Cerebellar cortex (tissue), 1 donor: ENCODE measurements at regions not wholly inside any gene's neighbourhood (a gene's known extent, or its start where the extent isn't known, plus 50 kb on each side); places are given as distances from the start of the nearest gene placed in this dataset.

Experiments
- DNase-seq: peaks from one replicate; pipeline ENCODE4 v3.0.0-alpha.2; 2015; ENCODE audit warnings: low spot score

GRCh38 chr2:65835975-65836549 is 403.7 kb upstream of the SPRED2 start:
- no peak for DNase-seq

GRCh38 chr2:65834771-65835475 is 402.5 kb upstream of the SPRED2 start:
- DNase-seq: no peak

- DNase-seq: no peak
Measured at GRCh38 chr2:65834062-65834461, 401.7 kb upstream of the SPRED2 start.

- DNase-seq: no peak
Measured at GRCh38 chr2:65831509-65831908, 399.1 kb upstream of the SPRED2 start.

GRCh38 chr2:65826567-65826966 is 394.2 kb upstream of the SPRED2 start:
- no peak for DNase-seq

GRCh38 chr2:65823511-65823910 is 391.1 kb upstream of the SPRED2 start:
- DNase-seq: no peak

- no peak for DNase-seq
Measured at GRCh38 chr2:65820454-65820853, 388.1 kb upstream of the SPRED2 start.

GRCh38 chr2:65819963-65820362 is 387.6 kb upstream of the SPRED2 start:
- DNase-seq: no peak

GRCh38 chr2:65818873-65819451 is 386.6 kb upstream of the SPRED2 start:
- no peak for DNase-seq

GRCh38 chr2:65813631-65814173 is 381.3 kb upstream of the SPRED2 start:
- DNase-seq: no peak

- no peak for DNase-seq
Measured at GRCh38 chr2:65812887-65813286, 380.5 kb upstream of the SPRED2 start.

- DNase-seq: no peak
Measured at GRCh38 chr2:65807942-65808341, 375.5 kb upstream of the SPRED2 start.

- DNase-seq: no peak
Measured at GRCh38 chr2:65804777-65805176, 372.4 kb upstream of the SPRED2 start.

GRCh38 chr2:65802298-65802942 is 370.0 kb upstream of the SPRED2 start:
- no peak for DNase-seq

GRCh38 chr2:65800998-65801397 is 368.6 kb upstream of the SPRED2 start:
- DNase-seq: no peak

GRCh38 chr2:65799141-65799854 is 366.9 kb upstream of the SPRED2 start:
- DNase-seq: no peak

- no peak for DNase-seq
Measured at GRCh38 chr2:65798641-65799040, 366.2 kb upstream of the SPRED2 start.

GRCh38 chr2:65794994-65795393 is 362.6 kb upstream of the SPRED2 start:
- no peak for DNase-seq

- DNase-seq: no peak
Measured at GRCh38 chr2:65791404-65791975, 359.1 kb upstream of the SPRED2 start.

GRCh38 chr2:65790676-65790935 is 358.2 kb upstream of the SPRED2 start:
- no peak for DNase-seq

- no peak for DNase-seq
Measured at GRCh38 chr2:65789923-65790675, 357.7 kb upstream of the SPRED2 start.
